HepG2 (cell line): ENCODE measurements at regions not wholly inside any gene's neighbourhood (a gene's known extent, or its start where the extent isn't known, plus 50 kb on each side); places are given as distances from the start of the nearest gene placed in this dataset.

Experiments used
- CTCF ChIP-seq: sonication (generic); formaldehyde crosslinking; IDR thresholded peaks from 2 replicates; pipeline ENCODE4 v1.5.0; 2020; ENCODE audit warnings: mild to moderate bottlenecking, missing genetic modification reagents, moderate library complexity
- JUND ChIP-seq: sonication (generic); formaldehyde crosslinking; IDR thresholded peaks from 2 replicates; pipeline ENCODE4 v1.8.0; 2022; ENCODE audit warnings: mild to moderate bottlenecking, missing genetic modification reagents
- ZBTB33 ChIP-seq: sonication (generic); formaldehyde crosslinking; IDR thresholded peaks from 2 replicates; pipeline ENCODE4 v1.4.0; 2020; ENCODE audit warnings: missing genetic modification reagents

- TF ChIP-seq ZBTB33 (CRISPR knock-in tag), result no peak
- TF ChIP-seq CTCF (CRISPR knock-in tag), result no peak
- no peak for TF ChIP-seq JUND (CRISPR knock-in tag)
These were observed 384.7 kb downstream of the ANKRD7 start for GRCh38 chr7:118609207-118609606.
